NT2/D1 (cell line): ENCODE measurements at regions not wholly inside any gene's neighbourhood (a gene's known extent, or its start where the extent isn't known, plus 50 kb on each side); places are given as distances from the start of the nearest gene placed in this dataset.
"Not testable (repeated sequence)": the region's sequence is repeated elsewhere in the genome, so short reads cannot be mapped to it uniquely, and the experiment has no call there.

ENCODE experiments used
- SUZ12 ChIP-seq: IDR thresholded peaks from 2 replicates; pipeline ENCODE4 v1.6.1; 2011; ENCODE audit not compliant: insufficient read length, insufficient read depth; ENCODE audit errors: extremely low read depth
- YY1 ChIP-seq: IDR thresholded peaks from 2 replicates; pipeline ENCODE4 v1.6.1; 2011; ENCODE audit not compliant: insufficient read length, insufficient read depth

DNA sequence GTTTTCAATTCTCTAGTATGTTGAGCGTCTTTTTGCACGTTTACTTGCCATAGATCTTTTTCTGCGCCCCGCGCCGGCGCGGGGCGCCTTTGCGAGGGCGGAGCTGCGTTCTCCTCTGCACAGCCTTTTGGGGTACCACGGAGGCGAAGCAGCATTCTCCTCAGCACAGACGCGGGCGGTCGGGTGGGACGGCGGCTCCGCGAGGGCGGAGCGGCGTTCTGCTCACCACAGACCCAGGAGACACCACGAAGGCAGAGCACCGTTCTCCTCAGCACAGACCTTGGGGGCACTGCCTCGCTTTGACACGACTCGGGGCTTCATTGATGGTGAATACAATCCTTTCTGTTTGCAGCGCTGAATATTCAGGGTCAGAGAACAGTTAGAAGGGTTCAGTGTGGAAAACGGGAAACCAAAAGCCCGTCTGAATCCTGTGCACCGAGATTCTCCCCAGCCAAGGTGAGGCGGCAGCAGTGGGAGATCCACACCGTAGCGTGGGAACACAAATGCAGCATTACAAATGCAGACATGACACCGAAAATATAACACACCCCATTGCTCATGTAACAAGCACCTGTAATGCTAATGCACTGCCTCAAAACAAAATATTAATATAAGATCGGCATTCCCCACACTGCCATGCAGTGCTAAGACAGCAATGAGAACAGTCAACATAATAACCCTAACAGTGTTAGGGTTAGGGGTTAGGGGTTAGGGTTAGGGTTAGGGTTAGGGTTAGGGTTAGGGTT is 190.7 kb upstream of the VIPR2 start:
- TF ChIP-seq SUZ12, YY1: not testable (repeated sequence)
